ENCODE measurements at regions not wholly inside any gene's neighbourhood (a gene's known extent, or its start where the extent isn't known, plus 50 kb on each side); places are given as distances from the start of the nearest gene placed in this dataset.

DNA sequence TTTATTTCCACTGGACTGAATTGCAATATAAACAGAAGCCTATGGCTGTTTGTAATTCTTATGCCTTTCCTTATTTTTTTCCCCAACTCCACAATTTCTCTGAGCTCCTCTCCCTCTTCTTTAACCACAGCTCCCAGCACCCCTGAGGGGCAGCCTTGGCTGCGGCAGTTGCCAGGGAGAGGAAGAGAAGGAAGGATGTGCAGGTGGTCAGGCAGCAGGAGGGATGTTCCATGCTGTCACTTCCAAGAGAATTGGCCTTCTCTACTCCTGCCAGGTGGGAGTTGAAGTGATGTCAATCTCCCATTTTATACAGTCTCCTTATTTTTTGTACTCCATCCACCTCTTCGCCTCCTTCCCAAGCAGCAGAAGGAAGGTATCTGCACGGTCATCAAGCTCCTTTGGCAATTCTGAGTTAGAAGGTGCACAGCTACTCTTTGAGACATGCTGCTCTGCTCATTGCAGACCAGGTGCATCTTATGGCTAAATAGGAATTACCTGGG is 343.3 kb upstream of the RPS6KA3 start:
- DNase-seq (ENCODE audit: low spot score): no peak

DNA sequence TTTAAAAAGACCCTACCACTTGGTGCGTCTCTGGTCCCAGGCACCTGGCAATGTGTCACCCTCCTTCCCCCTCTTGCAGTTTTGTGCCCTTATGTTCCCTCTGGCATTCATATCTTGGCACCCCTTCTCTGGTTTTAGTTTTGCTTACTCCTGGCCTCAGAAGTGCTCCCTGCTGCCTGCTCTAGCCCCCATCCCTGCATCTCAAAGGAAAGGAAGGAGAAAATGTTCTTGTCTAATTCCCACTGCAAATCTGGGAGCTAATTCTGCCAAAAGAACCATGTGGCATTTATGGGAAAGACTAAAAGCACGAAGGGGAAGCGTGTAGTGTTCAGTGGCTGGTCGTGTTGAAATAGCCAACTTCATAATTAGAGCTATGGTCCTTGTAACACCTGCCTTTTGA is 340.1 kb upstream of the RPS6KA3 start:
- no peak for DNase-seq (ENCODE audit: low spot score)

DNA sequence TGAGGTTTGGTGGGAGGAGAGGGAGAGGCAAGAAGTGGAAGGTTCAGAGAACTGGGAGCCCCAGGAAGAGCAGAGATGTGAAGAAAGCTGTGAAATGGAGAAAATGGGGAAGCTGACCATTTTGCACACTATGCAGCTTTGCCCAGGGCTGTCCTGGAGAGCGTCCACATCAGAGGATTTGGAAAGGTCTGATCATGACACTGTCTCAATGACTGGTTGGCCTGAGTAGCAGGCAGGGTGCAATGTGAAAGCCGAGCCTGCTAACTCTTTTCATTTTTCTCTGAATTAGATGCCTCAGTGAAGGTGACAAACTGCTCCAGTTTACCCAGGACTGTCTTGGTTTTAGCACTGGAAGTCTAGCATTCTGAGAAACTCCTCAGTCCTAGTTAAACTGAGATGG is 330.1 kb upstream of the RPS6KA3 start:
- no peak for DNase-seq (ENCODE audit: low spot score)

DNA sequence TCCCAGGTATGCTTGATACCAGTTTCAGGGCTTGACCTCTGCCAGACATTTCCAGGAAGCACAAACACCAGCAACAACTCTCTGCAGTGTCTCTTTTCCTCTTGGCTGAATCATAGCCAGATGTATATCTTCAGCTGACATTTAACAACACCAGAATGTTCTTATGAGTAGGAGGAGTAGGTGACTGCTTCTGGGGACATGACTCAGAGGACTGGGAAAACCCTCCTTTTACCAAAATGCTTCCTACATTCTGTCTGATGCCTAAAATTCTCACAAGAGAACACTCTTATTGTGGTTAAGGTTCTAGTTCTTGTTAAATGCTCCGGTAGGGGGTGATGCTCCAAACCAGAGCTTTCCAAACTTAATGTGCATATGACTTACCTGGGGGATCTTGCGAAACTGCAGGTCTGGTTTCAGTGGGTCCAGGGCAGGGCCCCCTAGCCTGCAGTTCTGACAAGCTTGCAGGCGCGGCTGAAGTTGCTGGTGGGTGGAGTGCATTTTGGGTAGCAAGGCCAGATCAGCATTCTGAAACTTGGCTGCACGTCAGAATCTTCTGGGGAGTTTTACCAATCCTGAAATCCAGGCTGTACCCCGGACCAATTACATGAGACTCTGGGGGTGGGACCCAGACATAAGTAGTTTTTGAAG is 329.3 kb upstream of the RPS6KA3 start:
- no peak for DNase-seq (ENCODE audit: low spot score)

DNA sequence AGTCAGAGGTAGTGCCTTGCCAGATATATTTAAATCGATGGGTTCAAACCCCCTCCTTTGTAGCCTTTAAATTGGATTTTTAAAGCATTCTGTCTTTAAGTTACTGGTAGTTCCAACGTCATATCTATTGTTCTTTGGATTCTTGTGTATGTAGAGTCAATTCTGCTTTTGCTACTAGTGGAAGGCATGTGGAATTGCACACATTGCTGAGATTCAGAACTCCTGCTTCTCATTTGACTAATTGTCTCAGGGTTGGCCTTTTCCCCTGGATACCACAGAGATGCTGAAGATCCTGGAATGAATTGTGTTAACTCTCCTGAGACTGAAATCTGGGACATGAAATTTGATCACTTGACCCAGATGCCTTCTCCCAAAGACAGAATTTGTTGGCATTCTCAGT is 328.3 kb upstream of the RPS6KA3 start:
- DNase-seq (ENCODE audit: low spot score): no peak

DNA sequence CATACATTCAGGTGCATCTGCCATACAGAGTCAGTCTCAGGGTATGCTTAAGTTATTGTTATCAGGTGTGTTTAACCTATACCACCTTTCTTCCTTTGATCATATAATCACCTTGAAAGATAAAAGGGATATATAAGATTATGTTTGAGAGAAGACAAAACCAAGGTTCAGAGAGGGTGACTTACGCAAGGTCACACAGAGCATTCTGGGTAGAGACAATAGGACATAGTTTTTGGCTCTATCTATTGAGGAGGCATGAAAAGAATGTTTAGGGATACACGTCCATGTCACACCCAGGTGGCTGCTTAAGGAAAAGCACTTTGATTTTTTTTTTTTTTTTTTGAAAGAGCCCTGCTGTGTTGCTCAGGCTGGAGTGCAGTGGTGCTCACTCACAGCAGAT is 327.1 kb upstream of the RPS6KA3 start:
- DNase-seq (ENCODE audit: low spot score): no peak

DNA sequence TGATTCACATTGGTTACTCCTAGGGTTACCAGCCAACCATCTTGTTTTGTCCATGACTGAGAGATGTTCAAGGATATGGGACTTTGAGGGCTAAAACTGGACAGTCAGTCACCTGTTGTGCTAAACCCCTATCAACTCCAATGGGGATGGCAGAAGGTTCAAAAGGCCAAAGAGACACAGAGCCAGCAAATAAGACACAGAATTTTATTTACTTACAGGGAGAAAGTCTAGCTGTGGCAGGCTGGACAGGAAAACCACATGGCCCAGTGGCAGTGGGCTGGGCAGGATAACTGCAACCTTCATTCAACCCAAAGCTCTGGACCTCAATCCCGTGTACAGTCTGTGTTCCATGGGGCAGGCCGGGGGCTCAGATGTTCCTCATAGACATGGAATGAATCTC is 326.7 kb upstream of the RPS6KA3 start:
- no peak for DNase-seq (ENCODE audit: low spot score)

DNA sequence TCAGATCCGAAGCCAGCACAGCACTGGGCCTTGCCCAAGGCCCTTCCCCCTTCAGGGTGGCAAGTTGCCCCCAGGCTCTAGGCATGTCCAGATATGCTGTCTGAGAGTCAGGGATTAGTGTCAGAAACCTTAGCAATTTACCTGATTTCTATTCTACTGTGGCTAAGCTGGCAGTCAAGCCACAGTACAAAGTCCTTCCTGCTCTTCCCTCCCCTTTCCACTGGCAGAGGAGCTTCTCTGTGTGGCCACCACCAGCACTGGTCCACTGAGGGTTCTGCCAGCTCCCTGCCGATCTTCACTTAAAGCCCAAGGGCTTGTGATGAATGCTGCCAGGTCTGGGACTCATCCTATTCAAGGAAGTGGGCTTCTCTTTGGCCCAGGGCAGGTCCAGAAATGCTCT is 324.5 kb upstream of the RPS6KA3 start:
- DNase-seq (ENCODE audit: low spot score): no peak

DNA sequence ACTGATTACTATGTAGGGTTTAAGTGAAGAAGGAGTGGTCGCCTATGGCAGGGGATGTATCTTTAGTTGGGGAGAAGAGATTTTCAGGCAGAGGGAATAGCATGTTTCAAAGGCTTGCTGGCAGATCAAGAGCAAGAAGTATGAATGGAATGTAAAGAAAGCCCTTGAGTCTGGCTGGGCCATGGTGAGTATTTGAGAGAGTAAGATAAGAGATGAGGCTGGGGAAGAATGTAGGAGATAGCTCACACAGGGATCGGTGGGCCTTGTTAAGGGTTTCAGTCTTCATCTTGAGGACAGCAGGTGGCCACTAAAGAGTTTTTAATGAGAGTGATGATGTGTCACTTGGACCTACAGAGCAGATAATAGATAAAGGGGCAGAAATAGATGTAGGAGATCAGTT is 319.1 kb upstream of the RPS6KA3 start:
- no peak for DNase-seq (ENCODE audit: low spot score)

DNA sequence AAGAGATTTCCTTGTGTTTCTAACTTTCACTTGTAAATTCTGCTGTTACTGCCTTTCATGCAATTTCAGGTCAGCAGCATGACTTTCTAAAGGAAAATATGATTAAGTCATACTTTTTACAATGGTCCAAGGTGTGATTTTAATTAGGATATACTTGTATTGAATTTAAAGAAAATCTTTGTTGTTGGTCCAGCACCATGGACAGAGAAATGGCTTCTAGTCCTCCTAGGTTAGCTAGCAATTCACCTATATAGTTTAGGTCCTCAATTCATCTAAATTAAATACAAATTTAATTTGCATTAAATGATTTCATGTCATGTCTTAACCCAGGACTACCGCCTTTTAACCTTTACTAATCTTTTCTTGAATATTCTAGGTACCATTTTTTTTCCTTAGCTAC is 304.9 kb upstream of the RPS6KA3 start:
- DNase-seq (ENCODE audit: low spot score): no peak

DNA sequence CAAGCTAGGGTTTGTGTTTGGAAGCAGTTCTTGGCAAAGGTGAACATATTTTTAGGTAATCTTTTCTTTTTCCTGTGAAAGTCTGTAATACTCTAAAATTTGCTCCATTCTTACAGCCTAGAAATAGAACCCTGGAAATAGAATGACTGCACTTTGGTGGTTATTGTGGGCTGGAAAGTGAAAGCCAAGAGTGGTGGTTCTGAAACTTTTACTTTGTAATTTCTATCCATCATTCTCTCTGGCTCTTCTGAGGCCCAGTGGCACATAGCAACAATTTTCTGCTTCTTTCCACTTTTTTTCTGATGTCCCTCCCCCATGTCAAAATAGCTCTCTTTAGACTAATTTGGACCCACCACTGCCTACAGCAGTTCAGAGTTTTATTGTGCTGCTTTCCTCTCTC is 300.4 kb upstream of the RPS6KA3 start:
- no peak for DNase-seq (ENCODE audit: low spot score)

DNA sequence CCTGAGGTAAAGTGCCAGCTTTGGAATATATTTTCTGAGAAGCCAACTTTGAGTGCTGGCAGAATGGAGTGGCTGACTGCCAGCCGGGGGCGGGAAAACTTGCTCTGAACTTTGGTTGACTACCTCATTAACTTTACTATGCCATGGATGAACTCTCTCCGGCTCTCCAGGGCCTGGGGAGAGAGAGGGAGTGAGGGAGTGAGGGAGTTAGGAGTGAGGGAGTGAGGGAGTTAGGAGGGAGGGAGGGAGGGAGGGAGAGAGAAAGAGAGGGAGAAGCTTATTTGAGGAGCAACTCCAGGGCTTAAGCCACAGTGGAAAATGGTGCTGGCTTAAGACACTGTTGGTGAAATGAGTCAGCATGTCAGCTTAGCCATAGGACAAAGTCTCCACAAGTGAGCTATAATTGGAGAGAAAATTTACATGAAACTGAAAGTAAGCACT is 280.9 kb upstream of the RPS6KA3 start:
- no peak for DNase-seq (ENCODE audit: low spot score)

DNA sequence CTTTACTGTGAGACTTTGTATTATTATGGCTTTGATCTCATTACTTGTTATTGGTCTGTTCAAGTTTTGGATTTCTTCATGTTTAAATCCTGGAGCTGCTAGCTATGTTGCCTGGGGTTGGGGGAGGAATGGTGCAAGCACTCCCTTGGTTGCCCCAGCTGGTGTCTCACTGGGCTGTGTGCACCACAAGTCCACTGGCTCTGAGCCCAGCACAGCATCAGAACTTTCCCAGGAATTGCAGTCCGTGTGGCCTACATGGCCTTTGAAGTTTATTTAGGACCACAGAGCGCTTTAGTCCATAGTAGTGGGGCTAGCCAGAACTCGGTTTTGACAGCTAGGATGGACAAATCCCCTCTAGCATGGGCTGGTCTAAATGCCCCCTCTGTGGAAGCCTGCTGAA is 278.8 kb upstream of the RPS6KA3 start:
- DNase-seq (ENCODE audit: low spot score): no peak

DNA sequence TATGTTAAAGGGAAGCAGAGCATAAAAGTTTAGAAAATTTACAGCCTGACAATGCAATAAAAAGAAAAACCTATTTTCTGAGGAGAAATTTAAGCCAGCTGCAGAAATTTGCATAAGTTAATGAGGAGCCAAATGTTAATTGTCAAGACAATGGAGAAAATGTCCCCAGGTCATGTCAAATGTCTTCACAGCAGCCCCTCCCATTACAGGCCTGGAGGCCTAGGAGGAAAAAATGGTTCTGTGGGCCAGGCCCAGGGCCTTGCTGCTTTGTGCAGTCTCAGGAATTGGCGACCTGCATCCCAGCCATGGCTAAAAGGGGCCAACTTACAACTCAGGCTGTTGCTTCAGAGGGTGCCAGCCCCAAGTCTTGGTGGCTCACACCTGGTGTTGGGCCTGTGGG is 275.4 kb upstream of the RPS6KA3 start:
- no peak for DNase-seq (ENCODE audit: low spot score)

DNA sequence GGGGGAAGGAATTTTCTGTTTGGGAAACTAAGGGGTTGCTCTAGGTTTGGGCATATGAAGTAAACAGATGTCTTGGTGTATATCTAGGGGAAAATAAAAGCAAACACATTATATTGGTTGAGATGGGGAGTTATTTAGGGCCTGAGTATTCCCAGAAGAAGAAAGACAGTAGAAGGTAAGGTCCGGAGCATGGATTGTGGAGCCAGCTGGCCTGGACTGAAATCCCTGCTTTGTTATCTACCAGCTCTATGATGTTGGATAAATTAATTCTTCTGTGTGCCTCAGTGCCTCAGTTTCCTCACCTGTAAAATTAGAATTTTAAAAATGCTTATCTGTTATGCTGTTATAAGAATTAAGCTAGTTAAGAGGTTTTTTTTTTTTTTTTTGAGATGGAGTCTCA is 272.3 kb upstream of the RPS6KA3 start:
- no peak for DNase-seq (ENCODE audit: low spot score)

DNA sequence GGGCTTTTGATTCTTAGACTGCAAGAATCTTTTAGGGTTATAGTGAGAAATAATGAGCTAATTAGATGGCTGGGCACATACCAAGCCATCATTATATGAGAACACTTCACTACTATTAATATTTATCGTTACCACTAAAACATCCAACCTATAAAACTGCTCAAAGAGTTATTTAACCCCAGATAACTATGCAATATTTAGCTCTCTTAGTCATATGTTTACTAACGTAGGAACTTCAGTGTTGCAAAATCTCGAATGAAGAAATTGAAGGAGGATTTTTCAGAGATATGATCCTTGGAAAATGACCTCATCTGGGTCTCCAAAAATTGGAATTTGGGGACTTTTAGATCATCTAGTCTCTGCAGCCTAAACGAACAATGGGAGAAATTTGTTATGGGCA is 265.0 kb upstream of the RPS6KA3 start:
- no peak for DNase-seq (ENCODE audit: low spot score)

DNA sequence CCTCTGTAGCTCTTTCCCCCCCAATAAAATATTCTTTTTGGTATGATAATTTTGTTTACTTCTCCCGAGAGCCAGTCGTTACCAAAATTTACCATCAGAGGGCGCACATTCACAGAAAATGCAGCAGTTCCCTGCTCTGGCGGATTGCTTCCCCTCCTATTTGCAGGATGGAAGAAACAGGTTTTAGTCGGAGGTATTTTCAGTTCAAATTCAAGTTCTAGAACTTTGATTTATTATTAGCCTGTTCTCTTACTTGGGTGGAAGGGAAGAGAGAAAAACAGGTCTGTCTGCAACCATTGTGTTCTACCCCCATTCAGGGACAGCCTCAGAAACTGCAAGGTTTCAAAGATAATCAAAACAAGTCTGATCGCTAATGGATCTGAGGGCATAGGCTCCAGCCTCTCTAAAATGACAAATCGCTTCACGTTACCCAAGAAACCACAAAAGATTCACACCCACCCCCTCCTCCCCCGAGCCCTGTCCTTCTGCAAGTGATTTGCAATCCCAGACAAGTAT is 263.8 kb upstream of the RPS6KA3 start:
- peak; percentile 16 for DNase-seq (ENCODE audit: low spot score)

DNA sequence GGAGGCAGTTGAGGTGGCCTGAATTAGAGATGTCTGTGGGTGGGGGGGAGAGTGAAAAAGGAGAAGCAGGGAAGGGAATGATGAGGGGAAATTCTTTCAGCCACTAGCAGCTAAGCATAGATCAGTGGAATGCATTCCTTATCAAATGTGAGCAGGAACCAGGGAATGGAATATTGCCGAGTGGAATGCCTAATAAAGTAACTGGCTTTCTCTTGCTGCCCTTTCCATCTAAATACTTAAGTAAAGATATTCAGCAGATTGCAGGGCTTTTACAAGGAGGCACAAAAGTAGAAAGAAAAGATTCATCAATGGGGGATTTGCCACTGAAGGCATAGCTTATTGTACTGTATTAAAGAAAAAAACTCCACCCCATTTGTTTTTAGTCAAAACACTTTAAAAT is 263.0 kb upstream of the RPS6KA3 start:
- no peak for DNase-seq (ENCODE audit: low spot score)

DNA sequence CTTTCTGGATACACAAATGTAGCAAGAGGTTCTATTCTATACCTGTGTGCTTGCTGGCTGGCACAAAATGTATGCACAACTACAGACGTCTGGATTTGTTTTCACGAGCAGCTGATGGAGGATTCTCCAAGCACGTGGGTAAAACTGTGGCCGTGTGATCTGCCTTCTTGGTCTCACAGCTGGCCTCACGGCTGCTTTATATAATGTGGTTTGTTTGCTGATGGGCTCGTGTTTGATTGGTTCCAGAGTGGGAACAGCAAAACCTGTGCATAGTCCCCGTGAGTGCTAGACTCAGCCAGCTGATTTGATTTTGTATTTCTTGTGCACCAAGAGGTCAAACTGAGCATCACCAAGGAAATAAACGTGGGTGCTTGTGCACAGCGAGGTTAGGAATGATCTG is 262.6 kb upstream of the RPS6KA3 start:
- DNase-seq (ENCODE audit: low spot score): no peak

DNA sequence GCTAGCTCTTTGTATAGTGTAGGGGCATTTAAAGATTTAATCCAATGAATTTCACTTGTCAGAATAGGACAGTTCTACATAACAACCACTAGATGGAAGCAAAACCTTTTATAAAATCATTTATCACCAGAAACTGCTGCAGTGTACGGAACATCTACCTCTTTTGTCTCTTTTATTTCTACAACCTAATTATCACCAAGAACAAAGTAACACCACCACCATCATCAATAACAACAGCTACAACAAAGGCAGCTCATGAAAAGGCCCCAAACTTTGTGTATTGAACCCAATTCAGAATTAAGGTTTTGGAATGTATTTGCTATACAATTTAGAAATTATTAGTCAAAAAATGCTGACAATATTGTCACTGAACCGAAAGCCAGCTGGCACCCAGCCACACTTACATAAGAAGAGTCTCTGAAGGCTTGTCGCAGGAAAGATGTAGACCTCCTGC is 260.9 kb upstream of the RPS6KA3 start:
- no peak for DNase-seq (ENCODE audit: low spot score)

DNA sequence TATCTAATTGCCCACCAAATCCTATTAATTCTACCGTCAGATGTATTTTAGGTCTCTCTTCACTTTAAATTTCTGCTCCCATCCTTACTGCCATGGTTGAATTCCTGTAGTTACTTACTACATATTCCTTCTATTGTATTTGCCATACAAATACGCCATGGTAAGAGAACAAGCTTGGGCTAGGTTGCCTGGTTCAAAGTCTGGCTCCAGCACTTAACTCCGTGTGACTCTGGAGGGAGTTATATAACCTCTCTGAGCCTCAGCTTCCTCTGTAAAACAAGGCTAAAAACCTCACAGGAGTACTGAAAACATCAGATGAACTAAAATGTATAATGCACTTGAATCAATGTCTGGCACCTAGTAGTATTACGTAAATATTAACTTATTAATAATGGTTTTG is 260.3 kb upstream of the RPS6KA3 start:
- no peak for DNase-seq (ENCODE audit: low spot score)

DNA sequence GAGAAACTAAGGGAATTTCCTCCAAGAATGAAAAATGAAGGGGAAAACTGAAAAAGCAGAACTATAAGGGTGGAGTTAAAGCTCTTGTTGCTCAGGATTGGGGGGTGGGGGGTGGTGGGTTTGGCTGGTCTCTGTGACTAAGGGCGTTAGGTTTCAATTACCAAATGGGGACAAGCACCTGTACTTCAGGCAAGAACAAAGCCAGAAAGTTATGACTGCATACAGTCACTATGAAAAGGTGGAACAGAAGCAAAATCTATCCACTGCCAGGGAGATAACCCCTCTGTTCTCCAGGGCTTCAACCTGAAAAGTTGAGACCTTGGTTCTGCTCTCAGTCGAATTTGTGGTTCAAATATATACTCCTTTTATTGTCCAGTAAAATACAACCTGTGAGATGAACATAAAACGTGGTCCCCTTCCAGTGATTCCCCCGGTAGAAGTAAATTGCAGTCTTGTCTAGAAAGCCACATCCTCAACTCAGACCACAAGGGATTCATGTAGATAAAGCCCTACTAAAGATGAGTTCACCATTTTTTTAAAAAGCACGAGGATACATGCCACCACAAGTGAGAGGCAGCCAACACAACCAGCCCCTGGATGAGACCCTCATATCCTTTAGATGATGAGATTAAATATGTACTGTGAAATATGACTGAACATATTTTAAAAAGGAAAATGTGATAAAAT is 257.1 kb upstream of the RPS6KA3 start:
- no peak for DNase-seq (ENCODE audit: low spot score)

DNA sequence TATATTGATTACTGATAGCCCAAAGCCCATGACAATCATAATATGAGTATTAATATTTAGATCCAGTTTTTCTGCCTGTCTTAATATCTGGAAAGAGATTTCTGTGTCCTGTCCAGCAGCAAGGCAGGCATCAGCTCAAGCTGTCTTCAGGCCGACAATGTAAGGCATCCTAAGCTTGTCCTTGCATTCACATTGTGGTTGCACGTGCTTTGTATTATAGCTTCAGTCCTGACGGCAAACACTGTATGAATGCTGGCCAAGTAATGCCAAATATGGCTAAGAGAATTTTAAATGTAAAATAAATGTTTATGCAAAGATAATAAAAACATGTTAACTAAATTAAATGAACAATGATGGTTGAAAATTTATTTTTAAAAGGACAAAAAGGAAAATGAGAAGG is 255.7 kb upstream of the RPS6KA3 start:
- DNase-seq (ENCODE audit: low spot score): no peak

DNA sequence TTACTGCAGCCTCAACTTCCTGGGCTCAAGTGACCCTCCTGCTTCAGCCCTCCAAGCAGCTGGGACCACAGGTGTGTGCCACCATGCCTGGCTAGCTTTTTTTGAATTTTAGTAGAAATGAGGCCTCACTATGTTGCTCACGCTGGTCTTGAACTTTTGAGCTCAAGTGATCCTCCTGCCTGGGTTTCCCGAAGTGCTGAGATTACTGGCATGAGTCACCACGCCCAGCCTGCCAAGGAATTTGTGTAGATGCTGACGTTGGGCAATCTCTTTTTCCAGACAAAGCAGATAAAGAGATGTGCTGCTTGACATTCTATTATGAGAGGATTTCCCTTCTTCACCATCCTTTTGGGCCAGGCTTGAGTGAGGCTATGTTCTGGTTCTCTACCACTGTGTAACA is 254.5 kb upstream of the RPS6KA3 start:
- no peak for DNase-seq (ENCODE audit: low spot score)

All from HuH-7.5 (cell line).